LNCaP clone FGC (cell line): ENCODE measurements at regions not wholly inside any gene's neighbourhood (a gene's known extent, or its start where the extent isn't known, plus 50 kb on each side); places are given as distances from the start of the nearest gene placed in this dataset.

ENCODE experiments used
- DNase-seq: peaks from one replicate; pipeline ENCODE4 v3.0.0-alpha.2; 2011; ENCODE audit warnings: low read depth
- H3K4me3 ChIP-seq: 2 replicates; pipeline ENCODE4 v1.5.1; 2011; ENCODE audit warnings: mild to moderate bottlenecking, low read depth, low read length, control low read depth
- CTCF ChIP-seq: IDR thresholded peaks from 2 replicates; pipeline ENCODE4 v1.5.1; 2012; ENCODE audit warnings: mild to moderate bottlenecking; ENCODE audit not compliant: control insufficient read depth, insufficient read depth; ENCODE audit errors: extremely low read depth

GRCh38 chr5:66540078-66540477, 56.1 kb upstream of the MAST4 start:
- no peak for DNase-seq
- TF ChIP-seq CTCF, result no peak
- no peak overlapping the region for H3K4me3 ChIP-seq

GRCh38 chr5:66542711-66543110, 53.5 kb upstream of the MAST4 start:
- DNase-seq, result no peak
- TF ChIP-seq CTCF, result no peak
- no peak overlapping the region for H3K4me3 ChIP-seq
